Thyroid gland (tissue), 4 donors: ENCODE measurements at regions not wholly inside any gene's neighbourhood (a gene's known extent, or its start where the extent isn't known, plus 50 kb on each side); places are given as distances from the start of the nearest gene placed in this dataset.

Source experiments
- POLR2A ChIP-seq, 2 donors: fragments of 450-650 bp; IDR thresholded peaks; one replicate each; pipeline ENCODE4 v1.6.1; 2017; ENCODE audit warnings: antibody characterized with exemption in 2 of 2, mild to moderate bottlenecking in 2 of 2, moderate library complexity in 1 of 2
- TF ChIP-seq, protein P1 (sequence below), 6 experiments: fragments of 200-600 bp in 3 of 6; fragments of 450-650 bp in 3 of 6; sonication (generic) in 3 of 6; IDR thresholded peaks; one replicate each; pipeline ENCODE4 v1.5.1; 2016 to 2019; ENCODE audit warnings: antibody characterized with exemption in 6 of 6, mild to moderate bottlenecking in 2 of 6, inconsistent platforms in 1 of 6, moderate library complexity in 1 of 6

DNA sequence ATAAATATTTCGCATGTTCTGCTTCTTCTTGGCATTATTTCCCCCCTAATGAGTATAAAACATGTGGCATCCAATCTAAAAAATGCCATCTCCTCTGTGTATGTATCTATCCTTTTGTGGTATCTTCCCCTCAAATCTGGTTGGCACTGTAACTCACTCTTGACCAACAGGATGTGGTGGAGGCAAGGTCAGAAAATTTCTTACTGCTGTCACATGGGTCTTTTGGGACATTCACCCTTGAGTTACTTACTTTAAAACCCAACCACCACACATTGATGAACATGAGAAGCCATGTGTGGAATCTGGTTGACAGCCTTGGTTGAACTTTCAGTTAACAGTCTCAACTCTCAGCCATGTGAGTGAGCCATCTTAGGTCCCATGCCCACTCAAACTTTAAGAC is 516.9 kb downstream of the SLC16A7 start:
- TF ChIP-seq, protein P1, sequence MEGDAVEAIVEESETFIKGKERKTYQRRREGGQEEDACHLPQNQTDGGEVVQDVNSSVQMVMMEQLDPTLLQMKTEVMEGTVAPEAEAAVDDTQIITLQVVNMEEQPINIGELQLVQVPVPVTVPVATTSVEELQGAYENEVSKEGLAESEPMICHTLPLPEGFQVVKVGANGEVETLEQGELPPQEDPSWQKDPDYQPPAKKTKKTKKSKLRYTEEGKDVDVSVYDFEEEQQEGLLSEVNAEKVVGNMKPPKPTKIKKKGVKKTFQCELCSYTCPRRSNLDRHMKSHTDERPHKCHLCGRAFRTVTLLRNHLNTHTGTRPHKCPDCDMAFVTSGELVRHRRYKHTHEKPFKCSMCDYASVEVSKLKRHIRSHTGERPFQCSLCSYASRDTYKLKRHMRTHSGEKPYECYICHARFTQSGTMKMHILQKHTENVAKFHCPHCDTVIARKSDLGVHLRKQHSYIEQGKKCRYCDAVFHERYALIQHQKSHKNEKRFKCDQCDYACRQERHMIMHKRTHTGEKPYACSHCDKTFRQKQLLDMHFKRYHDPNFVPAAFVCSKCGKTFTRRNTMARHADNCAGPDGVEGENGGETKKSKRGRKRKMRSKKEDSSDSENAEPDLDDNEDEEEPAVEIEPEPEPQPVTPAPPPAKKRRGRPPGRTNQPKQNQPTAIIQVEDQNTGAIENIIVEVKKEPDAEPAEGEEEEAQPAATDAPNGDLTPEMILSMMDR (IDR thresholded peaks at IDR 0.05), result no peak
- no peak for TF ChIP-seq POLR2A (IDR thresholded peaks at IDR 0.05)
